HG03280 (cell line): ENCODE measurements at regions not wholly inside any gene's neighbourhood (a gene's known extent, or its start where the extent isn't known, plus 50 kb on each side); places are given as distances from the start of the nearest gene placed in this dataset.
"Not testable (repeated sequence)": the region's sequence is repeated elsewhere in the genome, so short reads cannot be mapped to it uniquely, and the experiment has no call there.

ENCODE experiments used
- ATAC-seq: cut with Tn5 transposase; IDR thresholded peaks from one replicate; pipeline ENCODE4 v1.9.1; 2021; ENCODE audit warnings: mild to moderate bottlenecking, moderate library complexity; ENCODE audit not compliant: unreplicated experiment

GRCh38 chr5:110987573-110987972 is 83.9 kb upstream of the TSLP start:
- not testable (repeated sequence) for ATAC-seq

- no peak for ATAC-seq
Observed at GRCh38 chr5:110996742-110997141, 74.8 kb upstream of the TSLP start.

- ATAC-seq, result no peak
Observed at GRCh38 chr5:111002036-111002435, 69.5 kb upstream of the TSLP start.

GRCh38 chr5:111003623-111004022 is 67.9 kb upstream of the TSLP start:
- ATAC-seq, result no peak

- ATAC-seq, result no peak
Observed at GRCh38 chr5:111004291-111004690, 67.2 kb upstream of the TSLP start.

- ATAC-seq, result no peak
Observed at GRCh38 chr5:111010783-111011182, 60.7 kb upstream of the TSLP start.

GRCh38 chr5:111013011-111013410 is 58.5 kb upstream of the TSLP start:
- no peak for ATAC-seq

- no peak for ATAC-seq
Observed at GRCh38 chr5:111016801-111017200, 54.7 kb upstream of the TSLP start.

- no peak for ATAC-seq
Observed at GRCh38 chr5:111017731-111018130, 53.8 kb upstream of the TSLP start.
